ENCODE measurements at regions not wholly inside any gene's neighbourhood (a gene's known extent, or its start where the extent isn't known, plus 50 kb on each side); places are given as distances from the start of the nearest gene placed in this dataset.

- ChIA-PET POLR2A (no interaction called here), CTCF (no interaction called here)
- Histone ChIP-seq H3K4me3 (ENCODE audit: control extremely low read depth in 1 of 5, extremely low read depth in 1 of 5, insufficient read depth in 1 of 5, low read depth in 2 of 5, low read length in 4 of 5) (no peak overlapping the region), H2AFZ (ENCODE audit: insufficient read depth, low read depth, low read length, poor library complexity, severe bottlenecking) (no peak overlapping the region), H3K9ac (ENCODE audit: low read length) (no peak overlapping the region), H4K20me1 (ENCODE audit: control insufficient read depth, insufficient read depth, low read length, poor library complexity, severe bottlenecking) (no peaks in the 10 kb centered on the region), H3K27ac (ENCODE audit: low read length in 2 of 2) (no peak overlapping the region), H3K4me2 (replicated peaks; ENCODE audit: low read depth, low read length, poor library complexity, severe bottlenecking) (no peak overlapping the region), H3K36me3 (replicated peaks in 1 of 2; ENCODE audit: control extremely low read depth in 1 of 2, control insufficient read depth in 1 of 2, extremely low read depth in 1 of 2, insufficient read depth in 2 of 2, low read length in 1 of 2) (no peaks in the 10 kb centered on the region), H3K79me2 (ENCODE audit: control insufficient read depth, insufficient read depth, low read length) (no peaks in the 10 kb centered on the region), H3K4me1 (ENCODE audit: control insufficient read depth in 2 of 2, insufficient read depth in 2 of 2, low read length in 2 of 2) (no peaks in the 10 kb centered on the region), H3K9me3 (ENCODE audit: control extremely low read depth in 1 of 3, control insufficient read depth in 2 of 3, insufficient read depth in 1 of 3, low read length in 2 of 3) (peaks cover 0 to 8% (median 0%) of the 10 kb centered on the region in 3 donors), H3K27me3 (replicated peaks in 1 of 4; ENCODE audit: control extremely low read depth in 1 of 4, control insufficient read depth in 3 of 4, insufficient read depth in 4 of 4, low read length in 3 of 4) (no peaks in the 10 kb centered on the region)
- Mint-ChIP-seq H3K9me3 (ENCODE audit: insufficient read depth) (peaks cover 3% of the 10 kb centered on the region), H3K27ac (no peak overlapping the region), H3K4me3 (no peak overlapping the region), H3K27me3 (no peaks in the 10 kb centered on the region), H3K4me1 (no peaks in the 10 kb centered on the region)
- no peak for TF ChIP-seq EZH2 (IDR thresholded peaks at IDR 0.05; ENCODE audit: borderline replicate concordance, insufficient read depth, low read depth, low read length, poor library complexity, severe bottlenecking)
- intact Hi-C loops (cut with micrococcal nuclease), result no loop called here
- WGBS (ENCODE audit: insufficient coverage), result 93% methylated on average over 23 of the region's 23 CpGs
- DNase-seq (no peak), ATAC-seq (ENCODE audit: low read depth) (no peak)
Observed at GRCh38 chr5:4144411-4145007, 548.9 kb downstream of the IRX1 start.

- Mint-ChIP-seq H3K27me3 (no peaks in the 10 kb centered on the region), H3K4me3 (no peak overlapping the region), H3K4me1 (no peaks in the 10 kb centered on the region), H3K9me3 (ENCODE audit: insufficient read depth) (peaks cover 3% of the 10 kb centered on the region), H3K27ac (no peak overlapping the region)
- Histone ChIP-seq H3K36me3 (replicated peaks in 1 of 2; ENCODE audit: control extremely low read depth in 1 of 2, control insufficient read depth in 1 of 2, extremely low read depth in 1 of 2, insufficient read depth in 2 of 2, low read length in 1 of 2) (no peaks in the 10 kb centered on the region), H2AFZ (ENCODE audit: insufficient read depth, low read depth, low read length, poor library complexity, severe bottlenecking) (no peak overlapping the region), H3K27ac (ENCODE audit: low read length in 2 of 2) (no peak overlapping the region), H3K9me3 (ENCODE audit: control extremely low read depth in 1 of 3, control insufficient read depth in 2 of 3, insufficient read depth in 1 of 3, low read length in 2 of 3) (peaks cover 0 to 8% (median 0%) of the 10 kb centered on the region in 3 donors), H3K4me2 (replicated peaks; ENCODE audit: low read depth, low read length, poor library complexity, severe bottlenecking) (no peak overlapping the region), H4K20me1 (ENCODE audit: control insufficient read depth, insufficient read depth, low read length, poor library complexity, severe bottlenecking) (no peaks in the 10 kb centered on the region), H3K79me2 (ENCODE audit: control insufficient read depth, insufficient read depth, low read length) (no peaks in the 10 kb centered on the region), H3K4me3 (ENCODE audit: control extremely low read depth in 1 of 5, extremely low read depth in 1 of 5, insufficient read depth in 1 of 5, low read depth in 2 of 5, low read length in 4 of 5) (no peak overlapping the region), H3K4me1 (ENCODE audit: control insufficient read depth in 2 of 2, insufficient read depth in 2 of 2, low read length in 2 of 2) (no peaks in the 10 kb centered on the region), H3K9ac (ENCODE audit: low read length) (no peak overlapping the region), H3K27me3 (replicated peaks in 1 of 4; ENCODE audit: control extremely low read depth in 1 of 4, control insufficient read depth in 3 of 4, insufficient read depth in 4 of 4, low read length in 3 of 4) (no peaks in the 10 kb centered on the region)
- POLR2A ChIA-PET, result no interaction called here
- ATAC-seq (ENCODE audit: low read depth) (no peak), DNase-seq (no peak)
- WGBS (ENCODE audit: insufficient coverage), result no CpG with 5 or more reads among the region's 3 CpGs
- CTCF ChIA-PET, result no interaction called here
- TF ChIP-seq CTCF (IDR thresholded peaks at IDR 0.05), result no peak
- no peak for TF ChIP-seq EZH2 (IDR thresholded peaks at IDR 0.05; ENCODE audit: borderline replicate concordance, insufficient read depth, low read depth, low read length, poor library complexity, severe bottlenecking)
- intact Hi-C loops (cut with micrococcal nuclease), result no loop called here
Observed at GRCh38 chr5:4145511-4145910, 549.9 kb downstream of the IRX1 start.
